Neural cell (in vitro differentiated cells): ENCODE measurements at regions not wholly inside any gene's neighbourhood (a gene's known extent, or its start where the extent isn't known, plus 50 kb on each side); places are given as distances from the start of the nearest gene placed in this dataset.

Experiments used
- H2AFZ ChIP-seq: fragments of 200-600, 300-800 bp; sonication (generic), shearing (Covaris generic); 2 replicates; pipeline ENCODE4 v1.6.0; 2014; ENCODE audit warnings: low read depth, mild to moderate bottlenecking, antibody characterized with exemption, low read length, moderate library complexity
- H3F3A ChIP-seq: fragments of 200-600 bp; shearing (Covaris generic); 2 replicates; pipeline ENCODE4 v1.6.1; 2016; ENCODE audit warnings: mild to moderate bottlenecking, moderate library complexity, mixed read lengths, antibody characterized with exemption, low read length; ENCODE audit not compliant: insufficient read depth, poor library complexity, severe bottlenecking
- H3K27ac ChIP-seq: fragments of 200-600, 300-800 bp; sonication (generic), shearing (Covaris generic); 2 replicates; pipeline ENCODE4 v1.5.1; 2014; ENCODE audit warnings: mild to moderate bottlenecking, low read length, moderate library complexity
- H3K27me3 ChIP-seq: fragments of 300-800, 200-600 bp; sonication (generic), shearing (Covaris generic); 2 replicates; pipeline ENCODE4 v1.6.0; 2014; ENCODE audit warnings: mild to moderate bottlenecking, low read depth, low read length, moderate library complexity; ENCODE audit not compliant: insufficient read depth
- H3K36me3 ChIP-seq: fragments of 300-800, 200-600 bp; sonication (generic), shearing (Covaris generic); 2 replicates; pipeline ENCODE4 v1.5.1; 2014; ENCODE audit warnings: mild to moderate bottlenecking, antibody characterized with exemption, low read length, moderate library complexity; ENCODE audit not compliant: insufficient read depth
- H3K4me2 ChIP-seq: fragments of 300-800, 200-600 bp; sonication (generic), shearing (Covaris generic); 2 replicates; pipeline ENCODE4 v1.6.0; 2014; ENCODE audit warnings: mild to moderate bottlenecking, low read length
- H3K4me3 ChIP-seq: fragments of 300-800, 200-600 bp; sonication (generic), shearing (Covaris generic); 2 replicates; pipeline ENCODE4 v1.5.1; 2014; ENCODE audit warnings: mild to moderate bottlenecking, low read length, moderate library complexity
- H3K79me2 ChIP-seq: fragments of 200-600 bp; shearing (Covaris generic); replicated peaks from 2 replicates; pipeline ENCODE4 v1.6.0; 2014; ENCODE audit warnings: mild to moderate bottlenecking, low read length, moderate library complexity; ENCODE audit not compliant: insufficient read depth
- H3K9ac ChIP-seq: fragments of 300-800, 200-600 bp; sonication (generic), shearing (Covaris generic); 2 replicates; pipeline ENCODE4 v1.6.1; 2016; ENCODE audit warnings: mild to moderate bottlenecking, low read length, mixed read lengths
- H3K9me2 ChIP-seq: fragments of 200-600 bp; shearing (Covaris generic); 2 replicates; pipeline ENCODE4 v1.6.1; 2016; ENCODE audit warnings: mild to moderate bottlenecking, low read length, mixed read lengths; ENCODE audit not compliant: insufficient read depth
- H3K9me3 ChIP-seq: fragments of 200-600, 300-800 bp; sonication (generic), shearing (Covaris generic); 2 replicates; pipeline ENCODE4 v1.6.1; 2016; ENCODE audit warnings: mild to moderate bottlenecking, mixed run types, low read length, moderate library complexity, mixed read lengths
- H4K20me1 ChIP-seq: fragments of 200-600 bp; shearing (Covaris generic); 2 replicates; pipeline ENCODE4 v1.6.1; 2016; ENCODE audit warnings: mild to moderate bottlenecking, mixed run types; ENCODE audit not compliant: insufficient read depth
- CTCF ChIP-seq: fragments of 450-650 bp; IDR thresholded peaks from 2 replicates; pipeline ENCODE4 v1.5.1; 2014; ENCODE audit warnings: antibody characterized with exemption, mild to moderate bottlenecking, moderate library complexity; ENCODE audit not compliant: poor library complexity, severe bottlenecking
- EP300 ChIP-seq: fragments of 450-650 bp; conservative IDR thresholded peaks from 2 replicates; pipeline ENCODE4 v1.6.1; 2014; ENCODE audit warnings: antibody characterized with exemption, mild to moderate bottlenecking, moderate library complexity; ENCODE audit not compliant: poor library complexity, severe bottlenecking
- EZH2 ChIP-seq: fragments of 200-600, 300-800 bp; shearing (Covaris generic), sonication (generic); IDR thresholded peaks from 2 replicates; pipeline ENCODE4 v1.6.1; 2014; ENCODE audit warnings: antibody characterized with exemption, low read length, borderline replicate concordance, mild to moderate bottlenecking; ENCODE audit not compliant: insufficient read depth, poor library complexity, severe bottlenecking
- MXI1 ChIP-seq: fragments of 450-650 bp; conservative IDR thresholded peaks from 2 replicates; pipeline ENCODE4 v1.6.1; 2014; ENCODE audit warnings: antibody characterized with exemption, mild to moderate bottlenecking; ENCODE audit not compliant: poor library complexity, severe bottlenecking
- POLR2AphosphoS5 ChIP-seq: IDR thresholded peaks from 2 replicates; pipeline ENCODE4 v1.6.1; 2012
- RAD21 ChIP-seq: fragments of 450-650 bp; conservative IDR thresholded peaks from 2 replicates; pipeline ENCODE4 v1.6.1; 2014; ENCODE audit warnings: antibody characterized with exemption, mild to moderate bottlenecking, moderate library complexity
- REST ChIP-seq: IDR thresholded peaks from 2 replicates; pipeline ENCODE4 v1.6.1; 2012; ENCODE audit warnings: borderline replicate concordance
- SMC3 ChIP-seq: fragments of 450-650 bp; conservative IDR thresholded peaks from 2 replicates; pipeline ENCODE4 v1.6.1; 2014; ENCODE audit warnings: antibody characterized with exemption, mild to moderate bottlenecking, moderate library complexity; ENCODE audit not compliant: poor library complexity
- TAF1 ChIP-seq: IDR thresholded peaks from 2 replicates; pipeline ENCODE4 v1.6.1; 2012; ENCODE audit warnings: low read depth

- H3K27ac ChIP-seq, result no peak overlapping the region
- no peaks in the 10 kb centered on the region for H3K9me3 ChIP-seq
- H4K20me1 ChIP-seq, result no peaks in the 10 kb centered on the region
- no peak overlapping the region for H3K4me3 ChIP-seq
- no peaks in the 10 kb centered on the region for H3K27me3 ChIP-seq
- no peaks in the 10 kb centered on the region for H3F3A ChIP-seq
- TF ChIP-seq MXI1 (no peak), CTCF (no peak), SMC3 (no peak), EP300 (no peak), REST (no peak), EZH2 (no peak), TAF1 (no peak)
- no peak overlapping the region for H3K4me2 ChIP-seq
- H3K36me3 ChIP-seq, result no peaks in the 10 kb centered on the region
- no peaks in the 10 kb centered on the region for H3K79me2 ChIP-seq
- no peaks in the 10 kb centered on the region for H3K9me2 ChIP-seq
- H3K9ac ChIP-seq, result no peak overlapping the region
- H2AFZ ChIP-seq, result no peak overlapping the region
These were observed 390.4 kb upstream of the PRR16 start for GRCh38 chr5:120073722-120074121.

- Histone ChIP-seq H4K20me1 (no peaks in the 10 kb centered on the region), H3K36me3 (no peaks in the 10 kb centered on the region), H3K9me3 (no peaks in the 10 kb centered on the region), H3K9me2 (no peaks in the 10 kb centered on the region), H3K4me2 (no peak overlapping the region), H3K27ac (no peak overlapping the region), H3K27me3 (no peaks in the 10 kb centered on the region), H3K4me3 (no peak overlapping the region), H2AFZ (no peak overlapping the region), H3K79me2 (no peaks in the 10 kb centered on the region), H3F3A (no peaks in the 10 kb centered on the region), H3K9ac (no peak overlapping the region)
- no peak for TF ChIP-seq MXI1
- TF ChIP-seq CTCF, result no peak
- TF ChIP-seq TAF1, result no peak
- no peak for TF ChIP-seq SMC3
- TF ChIP-seq POLR2AphosphoS5, result no peak
- TF ChIP-seq RAD21, result no peak
- TF ChIP-seq EP300, result no peak
- no peak for TF ChIP-seq EZH2
- no peak for TF ChIP-seq REST
These were observed 383.3 kb upstream of the PRR16 start for GRCh38 chr5:120080781-120081180.
